Rectal smooth muscle tissue (tissue), 1 donor: ENCODE measurements at regions not wholly inside any gene's neighbourhood (a gene's known extent, or its start where the extent isn't known, plus 50 kb on each side); places are given as distances from the start of the nearest gene placed in this dataset.

Source experiments
- H3K27ac ChIP-seq: one replicate; pipeline ENCODE4 v1.7.0; 2013; ENCODE audit warnings: low read depth, low read length, inconsistent platforms
- H3K27me3 ChIP-seq: one replicate; pipeline ENCODE4 v1.7.0; 2013; ENCODE audit warnings: low read length; ENCODE audit not compliant: control insufficient read depth, insufficient read depth
- H3K36me3 ChIP-seq: one replicate; pipeline ENCODE4 v1.7.0; 2013; ENCODE audit warnings: low read length; ENCODE audit not compliant: control insufficient read depth, insufficient read depth
- H3K4me1 ChIP-seq: one replicate; pipeline ENCODE4 v1.7.0; 2013; ENCODE audit warnings: low read length; ENCODE audit not compliant: control insufficient read depth, insufficient read depth
- H3K4me3 ChIP-seq: one replicate; pipeline ENCODE4 v1.7.0; 2013; ENCODE audit warnings: low read length
- H3K9ac ChIP-seq: one replicate; pipeline ENCODE4 v1.7.0; 2013; ENCODE audit warnings: low read length

GRCh38 chr3:34972481-34972880 is 666.8 kb upstream of the ARPP21 start:
- Histone ChIP-seq H3K36me3 (no peaks in the 10 kb centered on the region), H3K27ac (no peak overlapping the region), H3K4me3 (no peak overlapping the region), H3K27me3 (no peaks in the 10 kb centered on the region), H3K9ac (no peak overlapping the region), H3K4me1 (no peaks in the 10 kb centered on the region)

- no peaks in the 10 kb centered on the region for H3K27me3 ChIP-seq
- no peaks in the 10 kb centered on the region for H3K36me3 ChIP-seq
- H3K27ac ChIP-seq = no peak overlapping the region
- no peak overlapping the region for H3K4me3 ChIP-seq
- no peak overlapping the region for H3K9ac ChIP-seq
- H3K4me1 ChIP-seq = no peaks in the 10 kb centered on the region
These were observed 665.7 kb upstream of the ARPP21 start for GRCh38 chr3:34973586-34973985.

- Histone ChIP-seq H3K27ac (no peak overlapping the region), H3K4me3 (no peak overlapping the region), H3K9ac (no peak overlapping the region), H3K4me1 (no peaks in the 10 kb centered on the region), H3K36me3 (no peaks in the 10 kb centered on the region), H3K27me3 (no peaks in the 10 kb centered on the region)
These were observed 655.7 kb upstream of the ARPP21 start for GRCh38 chr3:34983631-34984030.

- H3K27ac ChIP-seq = no peak overlapping the region
- H3K27me3 ChIP-seq = no peaks in the 10 kb centered on the region
- H3K4me1 ChIP-seq = no peaks in the 10 kb centered on the region
- no peak overlapping the region for H3K9ac ChIP-seq
- H3K36me3 ChIP-seq = no peaks in the 10 kb centered on the region
- H3K4me3 ChIP-seq = no peak overlapping the region
These were observed 651.0 kb upstream of the ARPP21 start for GRCh38 chr3:34988296-34988695.

GRCh38 chr3:34995796-34996430 is 643.4 kb upstream of the ARPP21 start:
- Histone ChIP-seq H3K9ac (no peak overlapping the region), H3K27me3 (no peaks in the 10 kb centered on the region), H3K36me3 (no peaks in the 10 kb centered on the region), H3K4me3 (no peak overlapping the region), H3K4me1 (no peaks in the 10 kb centered on the region), H3K27ac (no peak overlapping the region)

- Histone ChIP-seq H3K27ac (no peak overlapping the region), H3K4me3 (no peak overlapping the region), H3K9ac (no peak overlapping the region), H3K27me3 (no peaks in the 10 kb centered on the region), H3K36me3 (no peaks in the 10 kb centered on the region), H3K4me1 (no peaks in the 10 kb centered on the region)
These were observed 640.4 kb upstream of the ARPP21 start for GRCh38 chr3:34998902-34999301.

- H3K9ac ChIP-seq = no peak overlapping the region
- H3K4me3 ChIP-seq = no peak overlapping the region
- no peaks in the 10 kb centered on the region for H3K4me1 ChIP-seq
- no peaks in the 10 kb centered on the region for H3K27me3 ChIP-seq
- no peaks in the 10 kb centered on the region for H3K36me3 ChIP-seq
- no peak overlapping the region for H3K27ac ChIP-seq
These were observed 627.1 kb upstream of the ARPP21 start for GRCh38 chr3:35012214-35012613.

GRCh38 chr3:35028157-35028556 is 611.2 kb upstream of the ARPP21 start:
- no peaks in the 10 kb centered on the region for H3K36me3 ChIP-seq
- no peaks in the 10 kb centered on the region for H3K27me3 ChIP-seq
- no peak overlapping the region for H3K27ac ChIP-seq
- no peak overlapping the region for H3K4me3 ChIP-seq
- no peak overlapping the region for H3K9ac ChIP-seq
- H3K4me1 ChIP-seq = no peaks in the 10 kb centered on the region

- Histone ChIP-seq H3K4me1 (no peaks in the 10 kb centered on the region), H3K9ac (no peak overlapping the region), H3K4me3 (no peak overlapping the region), H3K36me3 (no peaks in the 10 kb centered on the region), H3K27me3 (no peaks in the 10 kb centered on the region), H3K27ac (no peak overlapping the region)
These were observed 596.9 kb upstream of the ARPP21 start for GRCh38 chr3:35042210-35042991.

GRCh38 chr3:35043040-35043439 is 596.3 kb upstream of the ARPP21 start:
- no peak overlapping the region for H3K9ac ChIP-seq
- H3K4me3 ChIP-seq = no peak overlapping the region
- H3K27ac ChIP-seq = no peak overlapping the region

GRCh38 chr3:35044190-35044589 is 595.1 kb upstream of the ARPP21 start:
- Histone ChIP-seq H3K4me3 (no peak overlapping the region), H3K27me3 (no peaks in the 10 kb centered on the region), H3K9ac (no peak overlapping the region), H3K27ac (no peak overlapping the region), H3K36me3 (no peaks in the 10 kb centered on the region), H3K4me1 (no peaks in the 10 kb centered on the region)

More at GRCh38 chr3:35043040-35043439, 596.3 kb upstream of the ARPP21 start:
- Histone ChIP-seq H3K27me3 (no peaks in the 10 kb centered on the region), H3K36me3 (no peaks in the 10 kb centered on the region), H3K4me1 (no peaks in the 10 kb centered on the region)

- H3K27ac ChIP-seq = no peak overlapping the region
- no peaks in the 10 kb centered on the region for H3K36me3 ChIP-seq
- no peak overlapping the region for H3K9ac ChIP-seq
- H3K4me3 ChIP-seq = no peak overlapping the region
- H3K27me3 ChIP-seq = no peaks in the 10 kb centered on the region
- H3K4me1 ChIP-seq = no peaks in the 10 kb centered on the region
These were observed 594.2 kb upstream of the ARPP21 start for GRCh38 chr3:35045118-35045517.

- Histone ChIP-seq H3K27ac (no peak overlapping the region), H3K4me1 (no peaks in the 10 kb centered on the region), H3K27me3 (no peaks in the 10 kb centered on the region), H3K36me3 (no peaks in the 10 kb centered on the region), H3K4me3 (no peak overlapping the region), H3K9ac (no peak overlapping the region)
These were observed 574.6 kb upstream of the ARPP21 start for GRCh38 chr3:35064761-35065160.
